ENCODE measurements at regions not wholly inside any gene's neighbourhood (a gene's known extent, or its start where the extent isn't known, plus 50 kb on each side); places are given as distances from the start of the nearest gene placed in this dataset.

GRCh38 chr1:47578026-47578720, 140.3 kb downstream of the FOXD2 start:
- no peak overlapping the region for H2BK15ac ChIP-seq (ENCODE audit: low read depth, low read length)
- no peak overlapping the region for H3K18ac ChIP-seq (ENCODE audit: insufficient read length, low read depth, low read length)
- H4K91ac ChIP-seq (ENCODE audit: insufficient read length, low read depth, low read length), result no peak overlapping the region
- no peak overlapping the region for H2BK20ac ChIP-seq (ENCODE audit: low read depth, low read length, poor library complexity, severe bottlenecking)
- no peaks in the 10 kb centered on the region for H3K36me3 Mint-ChIP-seq (ENCODE audit: insufficient read depth in 1 of 3, low read depth in 3 of 3)
- WGBS (ENCODE audit: extremely low coverage, insufficient read length, low lambda C conversion rate), result no CpG with 5 or more reads among the region's 19 CpGs
- no peaks in the 10 kb centered on the region for H3K23me2 ChIP-seq (ENCODE audit: insufficient read length, low read depth, low read length, poor library complexity, severe bottlenecking)
- H2AFZ ChIP-seq (ENCODE audit: low read length), result no peak overlapping the region
- no peak overlapping the region for H3T11ph ChIP-seq (ENCODE audit: low read length)
- no peak overlapping the region; the same call in 1 of the 2 replicates for H3K14ac ChIP-seq (ENCODE audit: insufficient read depth, low read length)
- no peak overlapping the region for H3K4ac ChIP-seq (ENCODE audit: low read depth, low read length)
- H3K4me2 ChIP-seq (ENCODE audit: insufficient read depth, insufficient read length, low read length), result no peak overlapping the region
- no peaks in the 10 kb centered on the region for H3K79me2 ChIP-seq (ENCODE audit: insufficient read depth, low read length)
- H3K4me1 Mint-ChIP-seq, result peaks cover 40 to 41% of the 10 kb centered on the region in 2 experiments
- H3K79me1 ChIP-seq (ENCODE audit: insufficient read depth, low read depth, low read length, poor library complexity, severe bottlenecking), result no peaks in the 10 kb centered on the region
- no peak overlapping the region for H3K9ac ChIP-seq (ENCODE audit: extremely low read depth, insufficient read length, low read length)
- no peak overlapping the region for H4K5ac ChIP-seq (ENCODE audit: insufficient read length, low read depth, low read length)
- no peaks in the 10 kb centered on the region for H3K9me3 ChIP-seq (ENCODE audit: control insufficient read depth, low read depth, low read length)
- TF ChIP-seq CTCF (conservative IDR thresholded peaks at IDR 0.05), result no peak
- no peak overlapping the region for H2BK12ac ChIP-seq (ENCODE audit: insufficient read length, low read depth, low read length)
- H4K20me1 ChIP-seq (ENCODE audit: control insufficient read depth, insufficient read depth, insufficient read length), result no peaks in the 10 kb centered on the region
- no peaks in the 10 kb centered on the region; the same call in 1 of the 2 replicates for H3K27me3 ChIP-seq (ENCODE audit: insufficient read depth, low read length)
- no peak overlapping the region for H3K27ac ChIP-seq (ENCODE audit: insufficient read length, low read depth, low read length)
- H3K27ac Mint-ChIP-seq, result no peak overlapping the region
- no peak overlapping the region for H4K8ac ChIP-seq (replicated peaks; ENCODE audit: insufficient read length, low read depth, low read length)
- no peak overlapping the region for H2AK5ac ChIP-seq (ENCODE audit: insufficient read length, low read length)
- no peak overlapping the region for H3K23ac ChIP-seq (ENCODE audit: insufficient read length, low read depth, low read length)
- H3K4me1 ChIP-seq (ENCODE audit: insufficient read depth, low read length), result peaks cover 13% of the 10 kb centered on the region; the same call in 1 of the 2 replicates
- H2BK5ac ChIP-seq (ENCODE audit: insufficient read length, low read length), result no peak overlapping the region
- H2BK120ac ChIP-seq (ENCODE audit: low read depth, low read length, poor library complexity, severe bottlenecking), result no peak overlapping the region
- no peaks in the 10 kb centered on the region for H3K9me3 Mint-ChIP-seq
- no peak overlapping the region for H3K56ac ChIP-seq (ENCODE audit: insufficient read length, low read depth, low read length)
- H3K4me3 Mint-ChIP-seq, result no peak overlapping the region
- no peak for DNase-seq
- H3K27me3 Mint-ChIP-seq (ENCODE audit: low read depth), result peaks cover 10% of the 10 kb centered on the region

All from H9 (cell line).